Mesothelial cell of epicardium (in vitro differentiated cells): ENCODE measurements at regions not wholly inside any gene's neighbourhood (a gene's known extent, or its start where the extent isn't known, plus 50 kb on each side); places are given as distances from the start of the nearest gene placed in this dataset.
"Not testable (repeated sequence)": the region's sequence is repeated elsewhere in the genome, so short reads cannot be mapped to it uniquely, and the experiment has no call there.

Experiments
- DNase-seq, 2 experiments: peaks; one replicate each; pipeline ENCODE4 v3.0.0; 2021; ENCODE audit warnings: low spot score in 2 of 2; ENCODE audit not compliant: unreplicated experiment in 2 of 2
- H3K27ac Mint-ChIP-seq: 2 replicates; pipeline ENCODE4 v1.8.0; 2021; ENCODE audit warnings: mixed read lengths
- H3K27me3 Mint-ChIP-seq: 2 replicates; pipeline ENCODE4 v1.8.0; 2021; ENCODE audit warnings: low read depth, mixed read lengths
- H3K36me3 Mint-ChIP-seq: 2 replicates; pipeline ENCODE4 v1.8.0; 2021; ENCODE audit warnings: mixed read lengths
- H3K4me1 Mint-ChIP-seq: 2 replicates; pipeline ENCODE4 v1.8.0; 2021; ENCODE audit warnings: mixed read lengths
- H3K4me3 Mint-ChIP-seq: 2 replicates; pipeline ENCODE4 v1.8.0; 2021; ENCODE audit warnings: mild to moderate bottlenecking, moderate library complexity, mixed read lengths
- H3K9me3 Mint-ChIP-seq: 2 replicates; pipeline ENCODE4 v1.8.0; 2021; ENCODE audit warnings: mixed read lengths
- CTCF ChIP-seq: fragments of 200-600 bp; sonication (generic); IDR thresholded peaks from one replicate; pipeline ENCODE4 v1.5.0; 2021; ENCODE audit warnings: antibody characterized with exemption; ENCODE audit not compliant: unreplicated experiment

DNA sequence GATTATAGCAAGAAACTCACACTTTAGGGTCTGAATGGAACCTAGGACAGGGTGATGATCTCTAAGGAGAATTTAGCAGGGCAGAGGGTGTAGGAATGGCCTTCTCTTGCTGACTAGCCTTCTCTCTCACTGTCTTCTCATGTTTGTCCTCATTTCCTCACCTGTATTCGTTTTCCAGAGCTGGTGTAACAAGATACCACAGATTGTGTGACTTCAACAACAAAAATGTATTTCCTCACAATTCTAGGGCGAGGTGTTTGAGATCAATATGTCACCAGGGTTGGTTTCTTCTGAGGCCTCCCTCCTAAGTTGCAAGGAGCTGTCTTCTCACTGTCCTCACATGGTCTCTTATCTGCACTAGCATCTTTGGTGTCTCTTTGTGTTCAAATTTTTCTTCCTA is 177.9 kb upstream of the C1orf87 start:
- H3K4me3 Mint-ChIP-seq, result no peak overlapping the region
- H3K27ac Mint-ChIP-seq, result no peak overlapping the region
- peaks cover 10% of the 10 kb centered on the region for H3K4me1 Mint-ChIP-seq
- peaks cover under 1% of the 10 kb centered on the region for H3K27me3 Mint-ChIP-seq
- no peaks in the 10 kb centered on the region for H3K36me3 Mint-ChIP-seq
- peaks cover 2% of the 10 kb centered on the region for H3K9me3 Mint-ChIP-seq
- DNase-seq, result no peak
- no peak for TF ChIP-seq CTCF

DNA sequence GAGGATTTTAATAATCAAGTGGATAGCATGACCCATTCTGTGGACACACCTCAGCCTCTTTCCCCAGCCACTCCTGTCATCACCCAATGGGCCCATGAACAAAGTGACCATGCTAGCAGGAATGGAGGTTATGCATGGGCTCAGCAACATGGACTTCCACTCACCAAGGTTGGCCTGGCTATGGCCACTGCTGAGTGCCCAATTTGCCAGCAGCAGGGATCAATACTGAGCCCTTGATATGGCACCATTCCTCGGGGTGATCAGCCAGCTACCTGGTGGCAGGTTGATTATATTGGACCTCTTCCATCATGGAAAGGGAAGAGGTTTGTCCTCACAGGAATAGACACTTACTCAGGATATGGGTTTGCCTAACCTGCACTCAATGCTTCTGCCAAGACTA is 173.9 kb upstream of the C1orf87 start:
- H3K4me1 Mint-ChIP-seq, H3K36me3 Mint-ChIP-seq, H3K27ac Mint-ChIP-seq, H3K27me3 Mint-ChIP-seq, H3K9me3 Mint-ChIP-seq, DNase-seq, H3K4me3 Mint-ChIP-seq: not testable (repeated sequence)

DNA sequence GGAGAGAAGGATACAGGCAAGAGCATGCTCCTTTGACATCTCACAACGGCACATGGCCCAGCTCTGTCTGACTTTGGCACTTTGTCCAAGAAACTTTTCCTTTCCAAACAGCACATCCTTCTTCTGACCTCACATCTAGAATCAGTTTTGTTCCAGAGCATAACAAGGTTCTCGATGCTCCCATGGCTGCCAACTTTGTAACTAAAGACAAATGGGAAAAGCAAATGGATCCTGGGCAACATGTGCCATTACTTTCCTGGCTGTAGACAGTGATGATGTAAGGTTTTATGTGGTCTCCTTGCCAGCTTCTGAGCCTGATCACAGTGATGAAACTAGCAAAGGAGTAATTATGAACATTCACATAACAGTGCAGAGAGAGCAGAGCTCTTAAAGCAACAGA is 171.8 kb upstream of the C1orf87 start:
- TF ChIP-seq CTCF, result no peak
- H3K4me3 Mint-ChIP-seq, result no peak overlapping the region
- no peak overlapping the region for H3K27ac Mint-ChIP-seq
- no peaks in the 10 kb centered on the region for H3K4me1 Mint-ChIP-seq
- no peak for DNase-seq
- H3K9me3 Mint-ChIP-seq, result peaks cover 8% of the 10 kb centered on the region
- no peaks in the 10 kb centered on the region for H3K36me3 Mint-ChIP-seq
- peaks cover 11% of the 10 kb centered on the region for H3K27me3 Mint-ChIP-seq

DNA sequence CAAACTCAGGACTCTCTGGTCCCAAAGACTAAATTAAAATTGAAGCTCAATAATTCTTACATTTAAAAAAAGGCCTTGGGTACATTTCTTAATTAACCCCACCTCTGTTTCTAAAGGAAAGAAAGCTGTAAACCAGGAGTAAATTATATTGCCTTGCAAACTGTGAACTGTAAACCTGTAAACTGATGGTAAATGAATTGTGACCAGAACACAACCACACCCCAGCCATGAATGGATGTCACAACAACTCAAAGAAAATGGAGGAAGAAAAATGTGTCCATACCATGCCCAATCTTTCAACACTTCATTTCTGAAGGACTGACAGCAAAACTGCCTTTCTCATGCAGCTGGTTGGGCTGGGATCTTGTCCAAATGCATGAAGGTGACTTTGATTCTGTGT is 171.3 kb upstream of the C1orf87 start:
- no peaks in the 10 kb centered on the region for H3K36me3 Mint-ChIP-seq
- no peak for DNase-seq
- H3K4me1 Mint-ChIP-seq, result no peaks in the 10 kb centered on the region
- H3K4me3 Mint-ChIP-seq, result no peak overlapping the region
- no peak for TF ChIP-seq CTCF
- peaks cover 11% of the 10 kb centered on the region for H3K27me3 Mint-ChIP-seq
- peaks cover 8% of the 10 kb centered on the region for H3K9me3 Mint-ChIP-seq
- H3K27ac Mint-ChIP-seq, result no peak overlapping the region

DNA sequence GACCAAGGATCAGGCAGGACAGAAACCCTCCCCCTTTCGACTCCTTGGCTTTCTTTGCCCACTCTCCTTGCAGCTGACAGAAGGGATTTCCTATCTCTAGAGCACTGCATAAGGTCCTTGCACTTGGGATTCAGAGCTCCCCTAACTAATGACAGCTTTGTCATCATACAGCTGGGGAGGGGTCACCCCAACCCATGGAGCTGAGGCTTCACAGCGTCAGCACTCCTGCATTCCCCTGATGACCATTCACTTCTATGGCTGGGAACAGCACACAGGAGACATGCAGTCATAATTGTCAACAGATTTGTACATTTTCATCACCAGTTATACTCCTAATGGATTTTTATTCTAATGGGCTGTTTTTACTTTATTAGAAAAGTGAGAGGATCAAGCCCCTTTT is 161.7 kb upstream of the C1orf87 start:
- no peak for TF ChIP-seq CTCF
- no peak overlapping the region for H3K27ac Mint-ChIP-seq
- H3K9me3 Mint-ChIP-seq, result no peaks in the 10 kb centered on the region

DNA sequence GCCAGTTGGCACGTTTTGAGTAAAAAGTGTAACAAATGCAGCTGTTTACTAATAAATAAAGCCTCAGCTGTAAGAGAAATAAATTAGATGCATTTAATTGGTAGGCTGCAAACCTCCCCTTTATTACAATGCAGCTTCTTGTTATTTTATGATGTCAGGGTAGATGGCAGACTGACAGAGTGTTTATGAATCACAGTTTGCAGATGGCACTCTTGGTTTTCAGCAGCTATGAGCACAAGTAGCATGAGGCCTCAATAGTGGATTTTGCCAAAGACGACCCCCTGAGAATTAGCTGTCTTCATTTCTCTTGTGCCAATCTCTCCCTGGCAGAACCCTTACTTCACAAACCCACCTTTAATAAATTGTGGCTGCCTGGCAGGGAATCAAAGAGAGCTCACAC is 161.2 kb upstream of the C1orf87 start:
- Mint-ChIP-seq H3K9me3 (no peaks in the 10 kb centered on the region), H3K27me3 (peaks cover 9% of the 10 kb centered on the region), H3K36me3 (no peaks in the 10 kb centered on the region), H3K4me3 (no peak overlapping the region), H3K4me1 (no peaks in the 10 kb centered on the region), H3K27ac (no peak overlapping the region)
- no peak for TF ChIP-seq CTCF
- DNase-seq, result no peak

More for the DNA sequence above, 161.7 kb upstream of the C1orf87 start:
- no peak for DNase-seq
- Mint-ChIP-seq H3K27me3 (peaks cover 9% of the 10 kb centered on the region), H3K4me1 (no peaks in the 10 kb centered on the region), H3K4me3 (no peak overlapping the region), H3K36me3 (no peaks in the 10 kb centered on the region)
